ENCODE measurements at regions not wholly inside any gene's neighbourhood (a gene's known extent, or its start where the extent isn't known, plus 50 kb on each side); places are given as distances from the start of the nearest gene placed in this dataset.

DNA sequence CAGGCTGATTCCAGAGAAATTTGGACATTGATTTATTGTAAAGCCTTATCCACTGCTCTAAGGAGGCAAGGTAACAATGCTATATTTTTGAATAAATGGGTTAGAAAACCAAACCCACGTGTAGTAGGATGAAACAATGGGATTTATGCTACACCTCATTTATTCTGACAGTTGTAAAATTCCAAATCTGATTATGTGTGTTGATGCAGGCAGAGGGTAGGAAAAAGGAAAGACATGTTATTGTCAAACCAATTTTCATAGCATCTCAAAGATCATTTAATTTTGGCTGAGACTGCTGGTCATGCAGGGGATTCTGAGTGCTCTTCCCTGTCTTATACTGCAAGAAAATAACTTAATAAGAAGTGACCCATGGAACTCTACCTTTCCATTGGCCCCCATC is 1219.9 kb upstream of the SORCS1 start:
- no peak overlapping the region for H3K4me3 ChIP-seq (ENCODE audit: low read length)
- H3K9ac ChIP-seq (ENCODE audit: low read length), result no peak overlapping the region
- TF ChIP-seq REST (IDR thresholded peaks at IDR 0.05; ENCODE audit: borderline replicate concordance), result no peak
- TF ChIP-seq POLR2AphosphoS5 (IDR thresholded peaks at IDR 0.05), result no peak
- no peak for TF ChIP-seq SMC3 (conservative IDR thresholded peaks at IDR 0.05; ENCODE audit: poor library complexity)
- H4K20me1 ChIP-seq (ENCODE audit: insufficient read depth), result no peaks in the 10 kb centered on the region
- H3K4me2 ChIP-seq (ENCODE audit: low read length), result no peak overlapping the region
- H2AFZ ChIP-seq (ENCODE audit: low read depth, low read length), result no peak overlapping the region
- no peaks in the 10 kb centered on the region for H3K27me3 ChIP-seq (ENCODE audit: insufficient read depth, low read depth, low read length)
- H3K27ac ChIP-seq (ENCODE audit: low read length), result no peak overlapping the region
- H3F3A ChIP-seq (ENCODE audit: insufficient read depth, low read length, poor library complexity, severe bottlenecking), result no peaks in the 10 kb centered on the region
- no peaks in the 10 kb centered on the region for H3K9me2 ChIP-seq (ENCODE audit: insufficient read depth, low read length)
- no peaks in the 10 kb centered on the region for H3K79me2 ChIP-seq (replicated peaks; ENCODE audit: insufficient read depth, low read length)
- no peaks in the 10 kb centered on the region for H3K9me3 ChIP-seq (ENCODE audit: low read length)
- no peaks in the 10 kb centered on the region for H3K36me3 ChIP-seq (ENCODE audit: insufficient read depth, low read length)

DNA sequence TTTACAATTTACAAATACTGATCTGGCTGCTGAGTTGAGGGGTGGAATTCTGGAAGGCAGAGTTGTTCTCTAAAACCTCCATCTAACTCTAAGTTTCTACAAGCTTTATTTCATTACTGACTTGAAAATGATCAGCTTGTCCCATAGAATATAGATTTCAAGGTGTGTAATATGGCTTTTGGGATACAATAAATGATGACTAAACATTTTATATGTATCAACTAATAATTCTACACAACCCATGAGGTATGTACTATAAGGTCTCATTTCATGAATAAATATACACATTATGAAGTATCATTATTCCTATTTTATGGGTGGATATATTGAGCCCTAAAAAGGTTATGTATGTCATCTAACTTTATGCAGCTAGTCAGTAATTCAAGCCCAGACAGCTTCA is 1214.3 kb upstream of the SORCS1 start:
- Histone ChIP-seq H3K9ac (ENCODE audit: low read length) (no peak overlapping the region), H3K4me2 (ENCODE audit: low read length) (no peak overlapping the region), H3K4me3 (ENCODE audit: low read length) (no peak overlapping the region), H3K27me3 (ENCODE audit: insufficient read depth, low read depth, low read length) (no peaks in the 10 kb centered on the region), H3K9me3 (ENCODE audit: low read length) (no peaks in the 10 kb centered on the region), H3K36me3 (ENCODE audit: insufficient read depth, low read length) (no peaks in the 10 kb centered on the region), H3F3A (ENCODE audit: insufficient read depth, low read length, poor library complexity, severe bottlenecking) (no peaks in the 10 kb centered on the region), H3K9me2 (ENCODE audit: insufficient read depth, low read length) (no peaks in the 10 kb centered on the region), H3K79me2 (replicated peaks; ENCODE audit: insufficient read depth, low read length) (no peaks in the 10 kb centered on the region), H2AFZ (ENCODE audit: low read depth, low read length) (no peak overlapping the region), H3K27ac (ENCODE audit: low read length) (no peak overlapping the region), H4K20me1 (ENCODE audit: insufficient read depth) (no peaks in the 10 kb centered on the region)
- TF ChIP-seq RAD21 (conservative IDR thresholded peaks at IDR 0.05) (no peak), TAF1 (IDR thresholded peaks at IDR 0.05; ENCODE audit: low read depth) (no peak), SMC3 (conservative IDR thresholded peaks at IDR 0.05; ENCODE audit: poor library complexity) (no peak), EP300 (conservative IDR thresholded peaks at IDR 0.05; ENCODE audit: poor library complexity, severe bottlenecking) (no peak), EZH2 (IDR thresholded peaks at IDR 0.05; ENCODE audit: borderline replicate concordance, insufficient read depth, low read length, poor library complexity, severe bottlenecking) (no peak)

DNA sequence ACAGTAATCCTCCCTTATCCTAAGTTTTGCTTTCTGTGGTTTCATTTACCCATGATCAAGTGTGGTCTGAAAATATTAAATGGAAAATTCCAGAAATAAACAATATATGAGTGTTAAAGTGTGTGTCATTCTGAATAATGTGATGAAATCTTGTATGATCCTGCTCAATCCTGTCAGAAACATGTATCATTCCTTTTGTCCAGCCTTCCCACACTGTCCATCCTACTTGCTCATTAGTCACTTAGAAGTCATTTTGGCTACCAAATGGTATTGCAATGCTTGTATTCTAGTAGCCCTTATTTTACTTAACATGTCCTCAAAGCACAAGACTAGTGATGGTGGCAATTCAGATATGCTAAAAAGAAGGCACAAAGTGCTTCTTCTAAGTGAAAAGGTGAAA is 1211.2 kb upstream of the SORCS1 start:
- TF ChIP-seq SMC3 (conservative IDR thresholded peaks at IDR 0.05; ENCODE audit: poor library complexity) (no peak), MXI1 (conservative IDR thresholded peaks at IDR 0.05; ENCODE audit: poor library complexity, severe bottlenecking) (no peak), REST (IDR thresholded peaks at IDR 0.05; ENCODE audit: borderline replicate concordance) (no peak), TAF1 (IDR thresholded peaks at IDR 0.05; ENCODE audit: low read depth) (no peak), POLR2AphosphoS5 (IDR thresholded peaks at IDR 0.05) (no peak), EP300 (conservative IDR thresholded peaks at IDR 0.05; ENCODE audit: poor library complexity, severe bottlenecking) (no peak), RAD21 (conservative IDR thresholded peaks at IDR 0.05) (no peak), EZH2 (IDR thresholded peaks at IDR 0.05; ENCODE audit: borderline replicate concordance, insufficient read depth, low read length, poor library complexity, severe bottlenecking) (no peak)
- TF ChIP-seq, protein P1, sequence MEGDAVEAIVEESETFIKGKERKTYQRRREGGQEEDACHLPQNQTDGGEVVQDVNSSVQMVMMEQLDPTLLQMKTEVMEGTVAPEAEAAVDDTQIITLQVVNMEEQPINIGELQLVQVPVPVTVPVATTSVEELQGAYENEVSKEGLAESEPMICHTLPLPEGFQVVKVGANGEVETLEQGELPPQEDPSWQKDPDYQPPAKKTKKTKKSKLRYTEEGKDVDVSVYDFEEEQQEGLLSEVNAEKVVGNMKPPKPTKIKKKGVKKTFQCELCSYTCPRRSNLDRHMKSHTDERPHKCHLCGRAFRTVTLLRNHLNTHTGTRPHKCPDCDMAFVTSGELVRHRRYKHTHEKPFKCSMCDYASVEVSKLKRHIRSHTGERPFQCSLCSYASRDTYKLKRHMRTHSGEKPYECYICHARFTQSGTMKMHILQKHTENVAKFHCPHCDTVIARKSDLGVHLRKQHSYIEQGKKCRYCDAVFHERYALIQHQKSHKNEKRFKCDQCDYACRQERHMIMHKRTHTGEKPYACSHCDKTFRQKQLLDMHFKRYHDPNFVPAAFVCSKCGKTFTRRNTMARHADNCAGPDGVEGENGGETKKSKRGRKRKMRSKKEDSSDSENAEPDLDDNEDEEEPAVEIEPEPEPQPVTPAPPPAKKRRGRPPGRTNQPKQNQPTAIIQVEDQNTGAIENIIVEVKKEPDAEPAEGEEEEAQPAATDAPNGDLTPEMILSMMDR (IDR thresholded peaks at IDR 0.05; ENCODE audit: poor library complexity, severe bottlenecking), result no peak
- Histone ChIP-seq H3K36me3 (ENCODE audit: insufficient read depth, low read length) (no peaks in the 10 kb centered on the region), H3K9me3 (ENCODE audit: low read length) (no peaks in the 10 kb centered on the region), H3K27ac (ENCODE audit: low read length) (no peak overlapping the region), H3K9ac (ENCODE audit: low read length) (no peak overlapping the region), H2AFZ (ENCODE audit: low read depth, low read length) (no peak overlapping the region), H3K4me3 (ENCODE audit: low read length) (no peak overlapping the region), H3K79me2 (replicated peaks; ENCODE audit: insufficient read depth, low read length) (no peaks in the 10 kb centered on the region), H4K20me1 (ENCODE audit: insufficient read depth) (no peaks in the 10 kb centered on the region), H3K27me3 (ENCODE audit: insufficient read depth, low read depth, low read length) (no peaks in the 10 kb centered on the region), H3K4me2 (ENCODE audit: low read length) (no peak overlapping the region), H3F3A (ENCODE audit: insufficient read depth, low read length, poor library complexity, severe bottlenecking) (no peaks in the 10 kb centered on the region), H3K9me2 (ENCODE audit: insufficient read depth, low read length) (no peaks in the 10 kb centered on the region)
